Astrocyte (in vitro differentiated cells and primary cell): ENCODE measurements at regions not wholly inside any gene's neighbourhood (a gene's known extent, or its start where the extent isn't known, plus 50 kb on each side); places are given as distances from the start of the nearest gene placed in this dataset.

ENCODE experiments used
- EZH2 ChIP-seq: IDR thresholded peaks from 2 replicates; pipeline ENCODE4 v1.6.1; 2012; ENCODE audit warnings: mild to moderate bottlenecking, low read length, inconsistent platforms; ENCODE audit not compliant: insufficient read depth
- TF ChIP-seq, protein P1 (sequence below): IDR thresholded peaks from 2 replicates; pipeline ENCODE4 v1.5.1; 2011; ENCODE audit warnings: low read depth, mild to moderate bottlenecking, inconsistent platforms, low read length, moderate library complexity; ENCODE audit not compliant: insufficient read depth

DNA sequence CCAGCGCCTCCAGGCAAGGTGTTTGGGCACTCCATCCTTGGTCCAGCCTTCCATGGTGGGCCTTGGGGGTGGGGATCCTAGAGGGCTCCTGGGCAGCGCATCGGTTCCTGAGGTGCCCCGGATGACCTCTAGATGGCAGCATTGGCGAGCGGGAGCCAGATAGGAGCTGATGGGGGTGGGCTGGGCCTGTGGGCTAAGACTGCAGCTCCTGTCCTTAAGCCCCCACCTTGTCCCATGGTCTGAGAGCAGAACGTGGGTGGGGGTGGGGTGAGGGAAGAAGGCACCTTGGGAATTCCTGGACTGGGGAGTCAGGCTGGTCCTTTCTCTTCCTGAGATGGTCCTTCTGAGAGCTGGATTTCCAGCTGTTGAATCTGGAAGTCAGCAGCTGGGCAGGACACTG, 93.4 kb upstream of the CSF3R start:
- TF ChIP-seq, protein P1, sequence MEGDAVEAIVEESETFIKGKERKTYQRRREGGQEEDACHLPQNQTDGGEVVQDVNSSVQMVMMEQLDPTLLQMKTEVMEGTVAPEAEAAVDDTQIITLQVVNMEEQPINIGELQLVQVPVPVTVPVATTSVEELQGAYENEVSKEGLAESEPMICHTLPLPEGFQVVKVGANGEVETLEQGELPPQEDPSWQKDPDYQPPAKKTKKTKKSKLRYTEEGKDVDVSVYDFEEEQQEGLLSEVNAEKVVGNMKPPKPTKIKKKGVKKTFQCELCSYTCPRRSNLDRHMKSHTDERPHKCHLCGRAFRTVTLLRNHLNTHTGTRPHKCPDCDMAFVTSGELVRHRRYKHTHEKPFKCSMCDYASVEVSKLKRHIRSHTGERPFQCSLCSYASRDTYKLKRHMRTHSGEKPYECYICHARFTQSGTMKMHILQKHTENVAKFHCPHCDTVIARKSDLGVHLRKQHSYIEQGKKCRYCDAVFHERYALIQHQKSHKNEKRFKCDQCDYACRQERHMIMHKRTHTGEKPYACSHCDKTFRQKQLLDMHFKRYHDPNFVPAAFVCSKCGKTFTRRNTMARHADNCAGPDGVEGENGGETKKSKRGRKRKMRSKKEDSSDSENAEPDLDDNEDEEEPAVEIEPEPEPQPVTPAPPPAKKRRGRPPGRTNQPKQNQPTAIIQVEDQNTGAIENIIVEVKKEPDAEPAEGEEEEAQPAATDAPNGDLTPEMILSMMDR, result peak; percentile 62
- no peak for TF ChIP-seq EZH2
